C4-2B (cell line): ENCODE measurements at regions not wholly inside any gene's neighbourhood (a gene's known extent, or its start where the extent isn't known, plus 50 kb on each side); places are given as distances from the start of the nearest gene placed in this dataset.
"Not testable (repeated sequence)": the region's sequence is repeated elsewhere in the genome, so short reads cannot be mapped to it uniquely, and the experiment has no call there.

ENCODE experiments used
- H3K27ac ChIP-seq: fragments of 450-650 bp; 2 replicates; pipeline ENCODE4 v1.5.1; 2017
- ZFX ChIP-seq: fragments of 450-650 bp; IDR thresholded peaks from 2 replicates; pipeline ENCODE4 v1.6.1; 2017
- TF ChIP-seq, protein P1 (sequence below): fragments of 450-650 bp; conservative IDR thresholded peaks from 2 replicates; pipeline ENCODE4 v1.5.1; 2017; ENCODE audit warnings: mild to moderate bottlenecking

DNA sequence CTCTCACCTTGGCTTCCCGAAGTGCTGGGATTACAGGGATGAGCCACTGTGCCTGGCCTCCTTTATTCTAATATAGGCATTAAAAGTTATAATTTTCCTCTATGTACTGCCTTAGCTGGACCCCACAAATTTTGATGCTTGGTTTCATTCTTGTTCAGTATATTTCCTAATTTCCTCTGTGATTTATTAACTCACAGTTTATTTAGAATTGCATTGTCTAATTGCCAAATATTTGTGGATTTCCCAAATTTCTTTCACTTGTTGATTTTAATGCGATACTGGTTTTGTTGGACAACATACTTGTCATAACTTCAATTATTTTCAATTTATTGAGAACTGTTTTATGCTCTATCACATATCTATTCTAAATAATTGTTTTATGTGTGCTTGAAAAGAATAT lies 366.0 kb downstream of the OMA1 start:
- TF ChIP-seq ZFX: no peak
- TF ChIP-seq, protein P1, sequence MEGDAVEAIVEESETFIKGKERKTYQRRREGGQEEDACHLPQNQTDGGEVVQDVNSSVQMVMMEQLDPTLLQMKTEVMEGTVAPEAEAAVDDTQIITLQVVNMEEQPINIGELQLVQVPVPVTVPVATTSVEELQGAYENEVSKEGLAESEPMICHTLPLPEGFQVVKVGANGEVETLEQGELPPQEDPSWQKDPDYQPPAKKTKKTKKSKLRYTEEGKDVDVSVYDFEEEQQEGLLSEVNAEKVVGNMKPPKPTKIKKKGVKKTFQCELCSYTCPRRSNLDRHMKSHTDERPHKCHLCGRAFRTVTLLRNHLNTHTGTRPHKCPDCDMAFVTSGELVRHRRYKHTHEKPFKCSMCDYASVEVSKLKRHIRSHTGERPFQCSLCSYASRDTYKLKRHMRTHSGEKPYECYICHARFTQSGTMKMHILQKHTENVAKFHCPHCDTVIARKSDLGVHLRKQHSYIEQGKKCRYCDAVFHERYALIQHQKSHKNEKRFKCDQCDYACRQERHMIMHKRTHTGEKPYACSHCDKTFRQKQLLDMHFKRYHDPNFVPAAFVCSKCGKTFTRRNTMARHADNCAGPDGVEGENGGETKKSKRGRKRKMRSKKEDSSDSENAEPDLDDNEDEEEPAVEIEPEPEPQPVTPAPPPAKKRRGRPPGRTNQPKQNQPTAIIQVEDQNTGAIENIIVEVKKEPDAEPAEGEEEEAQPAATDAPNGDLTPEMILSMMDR: no peak

DNA sequence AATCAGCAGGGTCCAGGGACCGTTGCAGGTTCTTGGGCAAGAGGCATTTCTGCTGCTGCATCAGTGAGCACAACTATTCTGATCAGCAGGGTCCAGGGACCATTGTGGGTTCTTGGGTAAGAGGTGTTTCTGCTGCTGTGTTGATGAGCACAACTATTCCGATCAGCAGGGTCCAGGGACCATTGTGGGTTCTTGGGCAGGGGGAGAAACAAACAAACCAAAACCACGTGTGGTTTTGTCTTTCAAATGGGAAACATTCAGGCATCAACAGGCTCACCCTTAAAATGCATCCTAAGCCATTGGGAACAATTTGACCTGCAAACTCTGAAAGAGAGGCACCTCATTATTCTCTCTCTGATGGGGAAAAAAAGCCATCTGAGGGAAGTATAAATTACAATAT lies 377.4 kb downstream of the OMA1 start:
- H3K27ac ChIP-seq: not testable (repeated sequence)

More for the DNA sequence above, 366.0 kb downstream of the OMA1 start:
- H3K27ac ChIP-seq: no peak overlapping the region

DNA sequence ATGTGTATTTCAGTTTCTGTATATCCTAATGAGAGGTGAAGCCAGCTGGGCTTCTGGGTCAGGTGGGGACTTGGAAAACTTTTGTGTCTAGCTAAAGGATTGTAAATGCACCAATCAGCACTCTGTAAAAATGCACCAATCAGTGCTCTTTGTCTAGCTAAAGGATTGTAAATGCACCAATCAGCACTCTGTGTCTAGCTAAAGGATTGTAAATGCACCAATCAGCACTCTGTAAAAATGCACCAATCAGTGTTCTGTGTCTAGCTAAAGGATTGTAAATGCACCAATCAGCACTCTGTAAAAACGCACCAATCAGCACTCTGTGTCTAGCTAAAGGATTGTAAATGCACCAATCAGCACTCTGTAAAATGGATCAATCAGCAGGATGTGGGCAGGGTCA lies 379.4 kb downstream of the OMA1 start:
- H3K27ac ChIP-seq: not testable (repeated sequence)

DNA sequence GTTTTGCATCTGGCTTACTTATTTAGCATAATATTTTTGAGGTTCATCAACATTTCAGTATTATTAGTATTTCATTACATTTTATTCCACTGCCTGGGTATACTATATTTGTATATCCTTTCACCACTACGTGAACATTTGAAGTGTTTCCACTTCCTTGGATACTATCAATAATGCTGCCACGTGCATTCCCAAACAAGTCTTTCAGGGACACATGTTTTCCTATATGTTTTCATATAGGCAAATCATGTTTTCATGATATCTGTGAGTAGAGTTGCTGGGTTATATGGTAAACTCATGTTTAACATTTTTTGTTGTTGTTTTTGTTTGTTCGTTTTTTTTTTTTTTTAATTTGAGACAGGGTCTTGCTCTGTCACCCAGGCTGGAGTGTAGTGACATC lies 380.1 kb downstream of the OMA1 start:
- TF ChIP-seq, protein P1: no peak
- TF ChIP-seq ZFX: no peak
- no peak overlapping the region for H3K27ac ChIP-seq

DNA sequence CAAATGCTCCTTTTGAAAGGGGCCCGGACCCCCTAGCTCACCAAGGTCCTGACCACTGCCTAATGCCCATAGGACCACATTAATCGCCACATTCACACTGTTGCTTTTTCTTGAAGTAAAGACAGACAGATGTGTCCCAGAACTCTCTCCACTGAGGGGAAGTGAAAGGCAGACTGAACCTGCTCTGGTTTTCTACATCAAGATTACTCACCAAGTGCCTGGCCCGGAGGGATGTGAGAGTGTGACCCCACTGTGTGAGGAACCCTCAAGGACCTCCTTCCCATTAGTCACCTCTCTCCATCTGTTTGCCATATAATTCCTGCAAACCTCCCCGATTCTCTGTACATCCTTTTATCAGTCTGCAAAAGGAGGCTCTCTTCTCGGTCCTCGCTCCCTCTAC lies 381.5 kb downstream of the OMA1 start:
- H3K27ac ChIP-seq: no peak overlapping the region
- no peak for TF ChIP-seq ZFX
- TF ChIP-seq, protein P1: no peak

DNA sequence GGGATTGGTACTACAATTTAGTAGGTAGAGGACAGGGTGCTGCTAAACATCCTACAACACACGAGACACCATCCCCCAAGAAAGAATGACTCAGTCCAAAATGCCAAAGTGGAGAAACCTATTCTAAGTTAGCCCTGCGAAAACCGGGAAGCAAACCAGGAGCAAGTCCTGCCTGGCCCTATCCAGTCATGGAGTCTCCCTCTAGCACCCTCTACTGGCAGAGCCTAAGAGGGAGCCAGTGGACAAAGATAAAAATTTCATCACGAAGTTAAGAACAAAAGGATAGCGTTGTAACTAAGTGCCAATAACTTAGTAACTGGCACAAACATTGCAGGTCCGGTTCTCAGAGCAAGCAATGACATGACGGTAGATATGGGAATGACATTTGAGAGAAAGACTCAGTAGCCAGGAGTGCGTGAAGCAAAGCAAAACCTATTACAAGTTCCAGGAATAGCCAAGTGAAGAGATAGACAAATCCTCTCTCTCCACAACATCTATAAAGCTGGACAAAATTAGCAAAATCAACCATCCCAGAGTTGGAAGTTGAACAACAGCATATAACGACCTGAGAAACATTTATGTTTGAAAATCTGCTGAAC lies 383.5 kb downstream of the OMA1 start:
- no peak overlapping the region for H3K27ac ChIP-seq
- TF ChIP-seq, protein P1: peak; percentile 96
- no peak for TF ChIP-seq ZFX

DNA sequence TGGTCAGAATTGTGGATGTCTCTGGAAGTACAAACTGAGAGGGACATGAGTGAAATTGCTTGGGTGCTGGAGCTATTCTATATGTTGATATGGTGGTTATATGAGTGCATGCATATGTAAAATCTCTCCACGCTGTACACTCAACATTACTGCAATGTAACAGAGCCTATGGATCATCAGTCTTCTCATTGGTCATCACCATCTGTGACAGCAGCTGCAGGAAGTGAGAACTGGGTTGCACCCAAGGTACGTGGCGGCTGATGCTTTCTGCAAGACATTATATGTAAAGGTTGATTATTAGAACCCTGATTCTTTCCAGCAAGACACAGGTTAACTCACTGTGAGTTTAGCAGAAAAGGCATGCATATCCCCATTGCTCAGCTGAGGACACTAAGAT lies 387.1 kb downstream of the OMA1 start:
- TF ChIP-seq ZFX: no peak
- TF ChIP-seq, protein P1: no peak

DNA sequence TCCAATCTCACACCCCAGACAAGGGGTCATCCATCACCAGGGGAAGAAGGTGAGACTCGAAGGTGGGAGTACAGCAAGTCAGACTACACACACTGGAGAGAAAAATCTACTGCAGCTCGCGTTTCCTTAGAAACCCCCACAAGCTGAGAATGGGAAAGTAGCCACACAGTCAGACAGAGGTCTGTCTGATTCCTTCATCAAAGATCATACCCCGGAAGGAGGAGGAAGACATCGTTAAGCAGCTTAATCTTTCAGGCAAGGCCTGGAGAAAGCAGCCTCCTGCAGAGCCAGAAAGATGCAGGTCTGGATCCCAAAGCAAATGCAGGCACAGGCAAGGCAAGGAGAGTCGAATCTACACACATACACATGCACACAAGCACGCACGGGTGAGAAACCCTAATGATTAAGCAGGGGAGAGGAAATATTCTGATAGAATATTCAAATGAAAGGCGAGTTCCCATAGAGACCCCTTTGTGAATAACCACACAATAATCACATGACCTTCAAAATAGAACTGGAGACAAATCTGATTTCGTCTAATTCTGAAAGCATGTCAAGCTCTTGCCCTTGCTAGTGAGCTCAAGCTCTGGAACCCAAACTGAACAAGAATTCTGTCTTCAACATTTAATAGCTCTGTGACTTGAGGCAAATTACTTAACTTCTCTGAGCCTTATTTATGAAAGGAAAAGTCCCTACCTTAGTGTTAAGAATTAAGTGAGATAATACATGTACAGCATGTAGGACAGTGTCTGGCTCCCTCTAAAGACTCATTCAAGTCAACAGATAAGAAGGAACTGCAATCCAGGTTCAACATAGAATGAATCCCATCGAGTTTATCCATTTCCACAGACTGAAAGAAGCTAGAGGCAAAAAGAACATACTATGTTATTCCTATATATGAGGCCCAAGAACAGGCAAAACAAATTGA lies 387.8 kb downstream of the OMA1 start:
- TF ChIP-seq, protein P1: no peak
- TF ChIP-seq ZFX: no peak
- no peak overlapping the region for H3K27ac ChIP-seq

More for the DNA sequence above, 387.1 kb downstream of the OMA1 start:
- no peak overlapping the region for H3K27ac ChIP-seq
